ENCODE measurements at regions not wholly inside any gene's neighbourhood (a gene's known extent, or its start where the extent isn't known, plus 50 kb on each side); places are given as distances from the start of the nearest gene placed in this dataset.

DNA sequence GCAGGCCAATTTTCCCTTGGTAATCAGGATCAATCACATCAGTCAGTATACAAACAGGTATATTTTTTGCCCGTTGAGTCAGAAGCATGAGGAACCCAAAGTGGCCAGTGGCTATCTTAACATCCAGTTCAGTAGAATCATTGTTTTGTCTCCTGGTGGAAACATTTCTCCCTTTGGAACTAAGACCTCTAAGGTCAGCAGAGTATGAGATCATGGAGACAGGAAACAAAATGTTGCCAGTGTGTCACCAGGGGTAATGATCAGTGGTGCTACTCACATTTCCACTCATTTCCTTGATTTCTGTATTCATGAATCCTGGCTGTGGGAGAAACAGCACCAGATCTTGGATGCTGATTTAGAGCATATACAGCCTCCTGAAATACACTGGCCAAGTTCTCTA, 553.0 kb downstream of the CSNK1G3 start:
- DNase-seq: no peak

DNA sequence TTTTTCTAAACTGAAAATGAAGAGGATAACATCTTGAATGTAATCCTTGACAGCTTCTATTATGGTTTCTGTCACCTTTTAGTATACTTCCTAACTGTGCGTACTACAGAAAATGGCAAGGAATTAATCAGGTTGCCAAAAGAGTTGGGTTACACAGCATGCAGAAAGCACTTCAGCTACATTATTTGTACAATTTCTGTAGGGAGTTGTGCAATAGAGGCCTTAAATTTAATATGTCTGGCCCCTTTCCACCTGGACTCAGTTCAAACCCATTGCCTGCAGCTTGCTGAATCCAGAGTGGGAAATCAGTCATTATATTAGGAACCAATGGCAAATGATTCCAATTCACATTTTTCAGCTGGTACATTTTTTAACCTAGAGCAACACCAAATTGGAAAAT, 549.7 kb downstream of the CSNK1G3 start:
- peak; percentile 82 to 88 for DNase-seq

GRCh38 chr5:124061068-124061430, 549.1 kb downstream of the CSNK1G3 start:
- no peak for DNase-seq

DNA sequence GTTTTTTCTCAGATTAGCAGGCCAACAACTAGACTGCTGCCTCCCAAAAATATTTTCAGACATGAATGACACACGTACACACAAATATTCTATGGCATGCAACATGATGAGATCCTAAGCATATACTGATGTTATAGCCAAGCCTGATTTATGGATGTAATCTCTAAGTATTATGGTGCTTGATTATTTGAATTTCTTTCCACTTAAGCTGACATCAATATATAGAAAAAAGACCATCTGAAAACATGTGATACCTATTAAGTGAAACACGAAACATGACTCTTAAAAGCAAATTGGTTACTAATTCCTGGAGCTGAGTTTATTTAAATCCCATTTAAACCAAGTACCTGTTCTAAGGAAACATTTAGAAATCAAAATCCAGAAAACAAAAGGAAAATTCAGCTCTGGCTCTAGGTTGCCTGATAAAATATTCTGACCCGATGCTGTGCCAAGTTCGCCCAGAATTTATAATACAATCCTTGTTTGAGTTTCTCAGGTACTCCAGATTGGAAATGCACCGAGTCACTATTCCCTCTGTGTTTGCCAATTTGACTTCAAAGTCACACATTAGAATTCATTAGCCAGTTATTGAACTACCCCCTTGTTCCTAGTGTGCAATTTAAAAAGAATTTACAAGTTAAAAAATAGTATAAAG, 548.6 kb downstream of the CSNK1G3 start:
- DNase-seq: no peak

DNA sequence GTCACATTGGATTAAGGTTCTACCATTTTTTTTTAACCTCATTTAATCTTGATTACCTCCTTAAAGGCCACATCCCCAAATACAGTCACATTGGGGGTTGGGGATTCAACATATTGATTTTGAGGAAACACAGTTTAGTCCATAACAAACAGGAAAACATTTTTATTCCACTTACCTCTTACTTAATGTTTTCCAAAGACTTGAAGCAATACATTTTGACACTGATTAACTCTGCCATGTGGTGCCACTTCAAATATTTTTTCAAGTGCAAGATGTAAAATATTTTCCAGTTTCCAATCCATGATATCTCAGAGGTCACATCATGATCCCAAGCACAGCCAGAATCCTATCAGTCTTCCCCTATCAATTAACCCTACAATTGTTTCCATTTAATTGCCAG, 548.0 kb downstream of the CSNK1G3 start:
- no peak for DNase-seq

DNA sequence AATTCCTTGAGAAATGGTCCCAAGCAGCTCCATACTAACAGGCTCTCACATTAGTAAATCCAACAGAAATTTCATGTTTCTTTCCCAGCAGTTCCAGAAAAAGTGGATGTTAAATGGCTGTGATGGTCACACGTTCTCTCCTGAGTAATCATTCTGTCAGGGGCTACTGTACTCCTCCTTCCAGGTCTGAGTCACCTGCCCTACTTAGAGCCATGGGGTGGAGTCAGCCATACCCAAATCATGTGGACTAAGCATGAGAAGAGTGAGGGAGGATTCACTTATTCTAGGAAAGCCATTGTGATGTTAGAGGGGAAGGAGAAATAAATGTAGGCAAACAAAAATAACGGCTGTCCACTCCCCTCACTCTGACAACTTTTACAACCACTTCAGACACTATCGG, 547.2 kb downstream of the CSNK1G3 start:
- DNase-seq: no peak

DNA sequence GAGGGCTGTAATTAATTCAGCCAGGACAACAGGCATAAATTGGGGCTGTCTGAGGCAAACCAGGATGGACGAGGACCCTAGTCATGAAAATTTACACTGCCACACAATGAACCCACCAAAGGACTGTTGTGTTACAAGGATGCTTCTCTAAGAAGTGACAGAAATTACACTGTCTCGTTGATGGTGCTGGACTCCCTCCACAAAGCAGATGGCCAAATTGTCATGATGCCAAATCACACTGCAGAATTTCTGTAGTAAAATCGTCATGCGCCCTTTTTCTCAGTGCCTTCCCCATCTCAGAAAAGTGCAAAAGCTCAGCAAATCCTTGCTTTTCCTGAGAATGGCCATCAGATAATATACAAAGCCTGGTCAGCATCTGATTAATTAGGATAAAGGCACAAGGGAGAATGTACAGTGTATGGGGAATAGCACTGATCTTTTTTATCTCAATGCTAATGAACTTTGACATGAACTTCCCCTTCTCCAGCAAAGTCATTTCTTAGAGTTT, 545.8 kb downstream of the CSNK1G3 start:
- DNase-seq: no peak

GRCh38 chr5:124056991-124057723, 545.2 kb downstream of the CSNK1G3 start:
- DNase-seq: peak in 1 of 2 donors; percentile 46

DNA sequence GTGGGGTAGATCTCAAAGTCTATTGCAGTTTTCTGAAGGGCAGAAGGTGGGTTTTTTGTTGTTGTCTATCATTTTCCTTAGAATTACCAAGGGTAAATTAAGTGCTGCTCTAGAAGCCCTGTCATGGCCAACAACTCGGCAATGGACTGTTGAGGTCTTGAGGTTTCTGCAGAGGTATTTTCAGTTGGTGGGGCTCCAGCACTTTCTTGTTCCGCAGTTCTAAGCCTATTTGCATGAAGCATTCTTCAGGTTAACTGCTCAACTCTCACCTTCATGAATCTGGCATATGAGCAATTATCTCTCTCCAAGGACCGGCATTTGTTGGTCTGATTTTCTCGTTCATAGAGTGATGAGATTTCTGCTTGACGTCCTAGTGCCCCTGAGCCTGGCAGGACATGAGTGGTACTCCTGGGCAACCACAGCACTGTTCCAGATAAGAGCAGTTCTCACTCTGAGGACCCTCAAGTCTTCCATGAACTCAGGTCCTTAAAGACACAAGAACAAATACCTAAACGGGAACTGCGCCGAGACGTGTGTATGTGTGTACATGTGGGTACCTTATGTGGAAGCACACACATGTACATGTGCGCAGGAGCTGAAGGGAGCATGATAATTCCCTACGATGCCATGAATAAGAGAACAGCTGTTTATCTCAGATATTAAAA, 544.5 kb downstream of the CSNK1G3 start:
- no peak for DNase-seq

DNA sequence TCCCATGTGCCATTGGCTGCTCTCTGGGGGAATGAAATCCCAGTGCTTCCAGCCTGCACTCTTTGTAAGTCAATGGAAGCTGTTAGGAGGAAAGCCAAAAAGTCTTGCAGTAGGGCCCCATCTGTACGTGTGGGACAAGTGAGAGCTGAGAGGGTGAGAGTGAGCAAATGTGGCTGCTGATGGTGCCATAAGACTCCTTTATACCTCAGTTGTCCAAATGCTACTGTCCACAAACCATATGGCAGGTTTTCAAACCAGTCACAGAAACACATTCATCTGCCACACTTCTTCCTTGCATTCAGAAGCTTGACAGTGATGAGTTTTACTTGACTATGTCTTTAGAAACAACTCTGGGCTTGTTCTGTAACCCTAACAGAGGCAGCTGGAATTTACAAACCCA, 543.8 kb downstream of the CSNK1G3 start:
- DNase-seq: no peak

GRCh38 chr5:124054564-124054963, 542.6 kb downstream of the CSNK1G3 start:
- no peak for DNase-seq

GRCh38 chr5:124053340-124053739, 541.4 kb downstream of the CSNK1G3 start:
- DNase-seq: no peak

DNA sequence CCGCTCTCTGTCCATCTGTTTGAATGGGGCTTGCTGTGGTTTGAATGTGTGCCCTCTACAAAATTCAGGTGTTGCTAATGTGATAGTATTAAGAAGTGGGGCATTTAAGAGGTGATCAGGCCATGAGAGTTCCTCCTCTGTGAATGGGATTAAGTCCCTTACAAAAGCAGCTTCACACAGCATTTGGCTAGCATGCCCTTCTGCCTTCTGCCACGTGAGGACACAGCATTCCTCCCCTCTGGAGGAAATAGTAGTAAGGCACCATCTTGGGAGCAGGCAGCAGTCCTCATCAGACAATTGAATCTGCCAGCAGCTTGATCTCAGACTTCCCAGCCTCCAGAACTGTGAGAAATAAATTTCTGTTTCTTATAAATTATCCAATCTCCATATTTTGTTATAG, 540.2 kb downstream of the CSNK1G3 start:
- no peak for DNase-seq

DNA sequence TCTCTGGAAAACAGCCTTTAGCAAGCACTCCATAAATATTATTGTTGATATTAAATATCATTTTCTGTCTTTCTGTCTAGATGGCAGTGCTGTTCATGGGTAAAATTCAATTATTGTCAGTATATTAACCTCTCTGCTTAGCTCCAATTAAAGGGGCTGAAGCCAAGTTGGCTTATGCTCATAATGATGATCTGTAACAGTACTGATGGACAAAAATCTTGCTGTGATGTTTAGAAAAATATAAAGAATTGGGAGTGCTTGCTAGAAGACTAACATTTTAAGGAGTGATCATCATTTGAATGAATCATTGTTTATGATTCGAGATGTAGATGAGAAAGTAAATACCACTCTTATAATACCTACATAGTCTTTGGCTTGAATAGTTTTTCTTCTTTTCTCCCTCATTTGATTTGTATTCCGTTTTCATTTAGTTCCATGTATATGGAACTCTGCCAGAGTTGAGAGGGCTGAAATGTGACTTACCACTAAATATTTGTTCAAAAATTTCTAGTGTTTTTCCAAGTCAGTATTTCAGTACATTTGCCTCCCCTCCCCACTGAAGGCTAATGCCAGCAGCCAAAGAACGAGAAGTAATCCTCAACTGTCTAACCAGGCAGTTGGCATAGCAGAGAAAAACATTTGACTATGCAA, 538.3 kb downstream of the CSNK1G3 start:
- DNase-seq: peak; percentile 66 to 67

DNA sequence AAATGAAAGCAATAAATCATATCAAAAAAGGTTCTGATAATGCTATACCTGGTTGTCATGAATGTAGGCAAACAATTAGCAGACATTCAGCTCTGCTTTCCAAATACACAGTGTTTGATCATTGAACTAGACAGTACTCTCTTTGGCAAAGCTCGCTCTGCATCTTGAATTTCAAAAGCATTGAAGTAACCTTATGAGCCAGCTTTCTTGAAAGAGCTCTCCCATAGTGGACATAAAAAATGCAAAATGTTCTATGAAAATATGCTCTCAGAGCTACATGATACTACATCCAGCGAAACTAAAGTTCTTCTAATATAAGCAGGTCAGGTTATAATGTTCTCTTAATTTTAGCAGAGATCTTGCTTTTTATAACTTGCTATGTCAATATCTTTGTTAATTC, 533.4 kb downstream of the CSNK1G3 start:
- no peak for DNase-seq

DNA sequence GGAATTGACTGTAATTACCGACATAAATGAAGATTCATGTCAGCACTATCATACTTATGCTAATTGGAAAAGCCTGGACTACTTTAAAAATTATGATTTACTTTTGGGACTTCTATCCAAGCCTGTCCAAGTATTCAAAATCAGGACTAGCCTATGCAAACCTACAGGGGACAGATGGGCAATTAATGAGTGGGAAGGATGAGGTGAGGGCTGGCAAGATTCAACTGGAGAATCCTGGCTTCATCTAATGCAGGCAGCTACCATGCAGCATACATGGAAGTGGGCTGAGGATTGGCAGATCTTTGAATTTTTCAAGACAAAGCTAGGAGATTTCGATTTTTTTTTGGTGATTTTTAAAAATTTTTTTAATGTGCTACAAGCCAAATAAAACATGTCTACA, 532.6 kb downstream of the CSNK1G3 start:
- DNase-seq: no peak

DNA sequence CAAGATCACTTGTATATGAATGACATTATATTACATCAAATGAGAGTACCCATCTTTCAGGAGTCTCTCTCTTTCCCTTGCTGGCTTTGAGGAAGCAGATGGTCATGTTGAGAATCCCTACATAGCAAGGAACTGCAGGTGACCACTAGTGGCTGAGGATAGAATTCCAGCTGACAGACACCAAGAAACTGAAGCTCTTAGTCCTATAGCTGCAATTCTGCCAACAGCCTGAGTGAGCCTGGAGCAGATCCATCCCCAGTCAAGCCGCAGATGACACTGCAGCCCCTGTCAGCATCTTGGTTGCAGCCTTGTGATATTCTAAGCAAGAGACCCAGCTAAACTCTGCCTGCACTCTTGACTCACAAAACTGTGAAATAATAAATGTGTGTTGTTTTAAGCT, 531.5 kb downstream of the CSNK1G3 start:
- DNase-seq: no peak

GRCh38 chr5:124040799-124041198, 528.8 kb downstream of the CSNK1G3 start:
- no peak for DNase-seq

DNA sequence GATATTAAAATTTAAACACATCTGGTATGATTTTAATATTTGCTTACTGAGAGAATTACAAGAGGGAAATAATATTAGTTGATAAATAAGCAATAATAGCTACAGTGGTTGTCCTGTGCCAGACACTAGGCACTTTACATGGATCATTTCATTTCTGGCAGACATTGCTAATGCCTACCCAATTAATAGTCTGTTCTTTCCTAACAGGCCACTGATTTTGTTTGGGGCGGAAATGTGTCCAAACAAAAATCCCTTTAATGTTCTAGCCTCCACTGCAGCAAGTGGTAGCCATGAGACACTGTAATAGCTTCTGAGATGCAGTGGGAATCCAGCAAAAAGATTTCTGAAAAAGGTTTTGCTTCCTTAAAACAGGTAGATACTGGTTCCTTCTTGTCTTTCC, 527.4 kb downstream of the CSNK1G3 start:
- DNase-seq: no peak

DNA sequence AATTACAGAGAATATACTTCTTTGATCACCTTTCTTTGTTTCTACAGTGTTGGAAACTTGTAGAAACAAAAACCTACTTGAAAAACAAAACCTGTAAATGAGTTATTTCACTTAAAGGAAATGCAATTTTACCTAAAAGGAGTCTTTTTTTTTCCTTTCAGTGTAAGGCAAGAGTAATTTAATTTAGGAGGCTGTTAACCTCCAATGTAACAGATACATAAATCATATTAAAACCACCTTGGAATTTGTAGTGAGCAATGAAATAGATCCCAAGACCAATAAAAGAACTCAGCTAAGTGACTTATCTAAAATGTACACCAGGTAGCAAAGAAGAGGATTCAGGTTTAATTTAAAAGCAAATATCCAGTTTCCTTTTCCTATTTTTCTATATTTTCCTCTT, 524.8 kb downstream of the CSNK1G3 start:
- no peak for DNase-seq

DNA sequence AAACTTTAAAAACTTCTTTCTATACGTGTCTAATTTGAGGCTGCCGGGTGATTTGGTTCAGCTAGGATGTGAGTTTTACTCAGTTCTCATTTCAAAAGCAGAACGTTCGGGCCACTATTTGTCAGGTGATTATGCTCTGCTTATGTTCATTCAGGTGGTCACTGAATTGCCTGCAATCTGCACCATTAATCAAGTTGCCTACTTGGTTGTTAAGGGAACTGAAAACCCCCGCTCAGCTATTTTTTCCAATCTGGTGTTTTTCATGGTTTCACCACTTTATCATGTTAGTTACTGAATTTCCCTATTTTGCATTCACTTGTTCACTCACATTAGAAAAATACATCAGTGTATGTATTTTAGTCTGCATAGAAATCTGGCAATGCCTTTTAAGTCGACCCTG, 523.0 kb downstream of the CSNK1G3 start:
- DNase-seq: no peak

GRCh38 chr5:124034083-124034700, 522.2 kb downstream of the CSNK1G3 start:
- DNase-seq: no peak
